ENCODE measurements at regions not wholly inside any gene's neighbourhood (a gene's known extent, or its start where the extent isn't known, plus 50 kb on each side); places are given as distances from the start of the nearest gene placed in this dataset.

DNA sequence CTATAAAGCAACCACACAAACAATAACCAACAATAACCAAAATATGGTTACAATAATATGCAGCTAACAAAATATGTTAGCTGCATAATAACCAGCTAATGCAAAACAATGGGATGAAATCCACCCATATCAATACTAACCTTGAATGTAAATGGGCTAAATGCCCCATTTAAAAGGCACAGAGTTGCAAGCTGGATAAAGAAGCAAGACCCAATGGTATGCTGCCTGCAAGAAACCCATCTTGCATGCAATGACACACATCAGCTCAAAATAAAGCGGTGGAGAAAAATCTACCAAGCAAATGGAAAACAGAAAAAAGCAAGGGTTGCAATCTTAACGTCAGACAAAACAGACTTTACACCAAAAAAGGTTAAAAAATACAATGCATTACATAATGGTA lies 316.5 kb upstream of the NR5A2 start:
- TF ChIP-seq, protein P1, sequence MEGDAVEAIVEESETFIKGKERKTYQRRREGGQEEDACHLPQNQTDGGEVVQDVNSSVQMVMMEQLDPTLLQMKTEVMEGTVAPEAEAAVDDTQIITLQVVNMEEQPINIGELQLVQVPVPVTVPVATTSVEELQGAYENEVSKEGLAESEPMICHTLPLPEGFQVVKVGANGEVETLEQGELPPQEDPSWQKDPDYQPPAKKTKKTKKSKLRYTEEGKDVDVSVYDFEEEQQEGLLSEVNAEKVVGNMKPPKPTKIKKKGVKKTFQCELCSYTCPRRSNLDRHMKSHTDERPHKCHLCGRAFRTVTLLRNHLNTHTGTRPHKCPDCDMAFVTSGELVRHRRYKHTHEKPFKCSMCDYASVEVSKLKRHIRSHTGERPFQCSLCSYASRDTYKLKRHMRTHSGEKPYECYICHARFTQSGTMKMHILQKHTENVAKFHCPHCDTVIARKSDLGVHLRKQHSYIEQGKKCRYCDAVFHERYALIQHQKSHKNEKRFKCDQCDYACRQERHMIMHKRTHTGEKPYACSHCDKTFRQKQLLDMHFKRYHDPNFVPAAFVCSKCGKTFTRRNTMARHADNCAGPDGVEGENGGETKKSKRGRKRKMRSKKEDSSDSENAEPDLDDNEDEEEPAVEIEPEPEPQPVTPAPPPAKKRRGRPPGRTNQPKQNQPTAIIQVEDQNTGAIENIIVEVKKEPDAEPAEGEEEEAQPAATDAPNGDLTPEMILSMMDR (IDR thresholded peaks at IDR 0.05; ENCODE audit: insufficient read depth, low read length, poor library complexity, severe bottlenecking), result no peak
- no peak for TF ChIP-seq EZH2phosphoT487 (conservative IDR thresholded peaks at IDR 0.05; ENCODE audit: low read length)

DNA sequence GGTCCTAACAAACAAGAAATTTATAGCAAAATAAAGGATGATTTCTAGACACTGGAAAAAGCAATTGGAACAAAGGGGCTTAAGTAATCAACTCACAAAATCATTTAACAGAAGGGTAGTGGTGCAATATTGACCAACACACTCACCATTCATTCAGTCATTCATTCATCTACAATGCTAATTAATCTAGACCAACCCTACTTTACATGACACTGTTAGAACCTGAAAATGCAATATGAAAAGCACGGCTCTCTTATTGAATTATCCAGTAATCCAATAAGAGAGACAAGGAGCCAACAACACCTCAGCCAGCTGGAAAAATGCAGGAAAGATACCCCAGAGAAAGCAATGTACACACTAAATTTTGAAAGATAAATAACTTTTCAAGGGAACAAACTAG lies 310.8 kb upstream of the NR5A2 start:
- H3K9me3 ChIP-seq (ENCODE audit: insufficient read depth, low read length), result 0 out of 2 replicates have a peak, but pooled peaks cover 2% of the 10 kb centered on the region
- H3K79me2 ChIP-seq (ENCODE audit: insufficient read depth, low read length), result no peaks in the 10 kb centered on the region
- no peak overlapping the region for H3K4me2 ChIP-seq (ENCODE audit: low read depth, low read length, poor library complexity, severe bottlenecking)
- no peaks in the 10 kb centered on the region for H3F3A ChIP-seq (ENCODE audit: insufficient read depth)
- H3K4me3 ChIP-seq (ENCODE audit: insufficient read depth, low read length, poor library complexity, severe bottlenecking), result no peak overlapping the region
- no peak overlapping the region for H3K27ac ChIP-seq (ENCODE audit: low read depth, low read length)
- H3K27me3 ChIP-seq (ENCODE audit: low read length), result no peaks in the 10 kb centered on the region
- no peaks in the 10 kb centered on the region for H3K9me2 ChIP-seq (replicated peaks; ENCODE audit: insufficient read depth, low read length)
- no peaks in the 10 kb centered on the region for H3K36me3 ChIP-seq (ENCODE audit: low read length)
- H3K9ac ChIP-seq (ENCODE audit: low read length), result no peak overlapping the region
- TF ChIP-seq, protein P1 (IDR thresholded peaks at IDR 0.05; ENCODE audit: insufficient read depth, low read length, poor library complexity, severe bottlenecking), result no peak
- no peak for TF ChIP-seq EZH2phosphoT487 (conservative IDR thresholded peaks at IDR 0.05; ENCODE audit: low read length)
- H4K20me1 ChIP-seq (ENCODE audit: low read depth, low read length), result no peaks in the 10 kb centered on the region
- H2AFZ ChIP-seq (ENCODE audit: low read depth, low read length, severe bottlenecking), result no peak overlapping the region

More for the DNA sequence above, 316.5 kb upstream of the NR5A2 start:
- Histone ChIP-seq H3K36me3 (ENCODE audit: low read length) (no peaks in the 10 kb centered on the region), H3K9ac (ENCODE audit: low read length) (no peak overlapping the region), H3K27ac (ENCODE audit: low read depth, low read length) (no peak overlapping the region), H4K20me1 (ENCODE audit: low read depth, low read length) (no peaks in the 10 kb centered on the region), H3K4me3 (ENCODE audit: insufficient read depth, low read length, poor library complexity, severe bottlenecking) (no peak overlapping the region), H3K9me3 (ENCODE audit: insufficient read depth, low read length) (0 out of 2 replicates have a peak, but pooled peaks cover 14% of the 10 kb centered on the region), H3K4me2 (ENCODE audit: low read depth, low read length, poor library complexity, severe bottlenecking) (no peak overlapping the region), H3K27me3 (ENCODE audit: low read length) (no peaks in the 10 kb centered on the region), H3F3A (ENCODE audit: insufficient read depth) (no peaks in the 10 kb centered on the region), H2AFZ (ENCODE audit: low read depth, low read length, severe bottlenecking) (no peak overlapping the region), H3K79me2 (ENCODE audit: insufficient read depth, low read length) (no peaks in the 10 kb centered on the region), H3K9me2 (replicated peaks; ENCODE audit: insufficient read depth, low read length) (no peaks in the 10 kb centered on the region)

DNA sequence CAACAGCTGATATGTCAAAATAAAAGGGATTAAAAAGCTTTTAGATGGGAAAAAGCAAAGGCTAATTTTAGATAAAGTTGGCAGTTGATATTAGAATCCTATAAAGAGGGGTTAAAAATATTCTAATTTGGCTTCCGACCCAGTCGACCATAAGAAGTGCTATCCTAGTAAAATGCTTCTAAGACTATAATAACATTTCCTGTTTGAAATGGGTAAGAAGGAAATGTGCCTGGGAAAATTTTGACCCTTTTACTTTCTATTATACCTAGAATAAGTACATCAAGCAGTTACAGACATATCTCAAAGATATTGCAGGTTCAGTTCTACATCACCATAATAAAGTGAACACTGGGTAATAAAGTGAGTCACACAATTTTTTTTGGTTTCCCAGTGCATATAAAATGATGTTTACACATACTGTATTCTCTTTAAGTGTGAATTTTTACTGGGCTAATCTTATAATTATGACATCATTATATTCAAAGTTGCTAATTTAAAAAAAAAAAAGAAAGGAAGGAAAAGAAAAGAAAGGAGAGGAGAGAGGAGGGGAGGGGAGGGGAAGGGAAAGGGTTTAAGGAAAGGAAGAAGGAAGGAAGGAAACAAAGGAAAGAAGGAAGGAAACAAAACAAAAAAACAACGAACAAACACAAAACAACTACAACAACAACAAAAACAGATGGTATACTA lies 308.2 kb upstream of the NR5A2 start:
- H3K9me3 ChIP-seq (ENCODE audit: insufficient read depth, low read length), result no peaks in the 10 kb centered on the region
- TF ChIP-seq EZH2phosphoT487 (conservative IDR thresholded peaks at IDR 0.05; ENCODE audit: low read length), result no peak
- TF ChIP-seq, protein P1 (IDR thresholded peaks at IDR 0.05; ENCODE audit: insufficient read depth, low read length, poor library complexity, severe bottlenecking), result no peak

More for the DNA sequence above, 308.2 kb upstream of the NR5A2 start:
- Histone ChIP-seq H3K4me3 (ENCODE audit: insufficient read depth, low read length, poor library complexity, severe bottlenecking) (no peak overlapping the region), H2AFZ (ENCODE audit: low read depth, low read length, severe bottlenecking) (no peak overlapping the region), H3K4me2 (ENCODE audit: low read depth, low read length, poor library complexity, severe bottlenecking) (no peak overlapping the region), H3K79me2 (ENCODE audit: insufficient read depth, low read length) (no peaks in the 10 kb centered on the region), H3K9ac (ENCODE audit: low read length) (no peak overlapping the region), H3K27ac (ENCODE audit: low read depth, low read length) (no peak overlapping the region), H3K36me3 (ENCODE audit: low read length) (no peaks in the 10 kb centered on the region), H3K9me2 (replicated peaks; ENCODE audit: insufficient read depth, low read length) (no peaks in the 10 kb centered on the region), H4K20me1 (ENCODE audit: low read depth, low read length) (no peaks in the 10 kb centered on the region), H3K27me3 (ENCODE audit: low read length) (no peaks in the 10 kb centered on the region), H3F3A (ENCODE audit: insufficient read depth) (no peaks in the 10 kb centered on the region)
